Thymus (tissue), 11 donors: ENCODE measurements at regions not wholly inside any gene's neighbourhood (a gene's known extent, or its start where the extent isn't known, plus 50 kb on each side); places are given as distances from the start of the nearest gene placed in this dataset.

ENCODE experiments used
- DNase-seq, 9 donors: peaks; one replicate each; pipeline ENCODE4 v3.0.0-alpha.2; 2013; ENCODE audit warnings: low spot score in 9 of 9, low read depth in 6 of 9, missing footprints in 1 of 9
- H3K27ac ChIP-seq, 2 donors: one replicate each; pipeline ENCODE4 v1.5.1; 2013; ENCODE audit warnings: control low read depth in 1 of 2, low read depth in 1 of 2, low read length in 1 of 2, mild to moderate bottlenecking in 1 of 2, moderate library complexity in 1 of 2
- H3K27me3 ChIP-seq, 2 donors: one replicate each; pipeline ENCODE4 v1.5.1; 2013; ENCODE audit warnings: low read length in 1 of 2; ENCODE audit not compliant: control insufficient read depth in 2 of 2, insufficient read depth in 1 of 2
- H3K36me3 ChIP-seq, 2 donors: one replicate each; pipeline ENCODE4 v1.5.1; 2013; ENCODE audit warnings: low read length in 1 of 2, mild to moderate bottlenecking in 1 of 2, moderate library complexity in 1 of 2; ENCODE audit not compliant: control insufficient read depth in 2 of 2, insufficient read depth in 2 of 2
- H3K4me1 ChIP-seq, 2 donors: one replicate each; pipeline ENCODE4 v1.5.1; 2013; ENCODE audit warnings: low read length in 2 of 2; ENCODE audit not compliant: control insufficient read depth in 2 of 2, insufficient read depth in 2 of 2
- H3K4me3 ChIP-seq, 2 donors: one replicate each; pipeline ENCODE4 v1.5.1; 2013; ENCODE audit warnings: low read length in 2 of 2, control low read depth in 1 of 2, mild to moderate bottlenecking in 1 of 2
- H3K9me3 ChIP-seq, 2 donors: one replicate each; pipeline ENCODE4 v1.5.1; 2013; ENCODE audit warnings: low read length in 1 of 2, mild to moderate bottlenecking in 1 of 2; ENCODE audit not compliant: control insufficient read depth in 2 of 2, insufficient read depth in 1 of 2
- WGBS: extraction: QIAGEN DNeasy Blood & Tissue Kit; methylation state at CpG from one replicate; pipeline ENCODE4 v1.1.7; 2013; 5-methylcytosine and 5-hydroxymethylcytosine counted together
- donor health status: healthy.

GRCh38 chr2:163490281-163490680 lies 245.5 kb downstream of the FIGN start:
- H3K27ac ChIP-seq, result no peak overlapping the region
- WGBS, result 90% methylated on average over 3 of the region's 3 CpGs
- H3K9me3 ChIP-seq, result no peaks in the 10 kb centered on the region
- no peaks in the 10 kb centered on the region for H3K27me3 ChIP-seq
- no peak overlapping the region for H3K4me3 ChIP-seq
- H3K36me3 ChIP-seq, result no peaks in the 10 kb centered on the region
- no peak for DNase-seq
- no peaks in the 10 kb centered on the region for H3K4me1 ChIP-seq

- Histone ChIP-seq H3K4me3 (no peak overlapping the region), H3K27me3 (no peaks in the 10 kb centered on the region), H3K4me1 (no peaks in the 10 kb centered on the region), H3K9me3 (no peaks in the 10 kb centered on the region), H3K36me3 (no peaks in the 10 kb centered on the region), H3K27ac (no peak overlapping the region)
- no peak for DNase-seq
These were observed 254.3 kb downstream of the FIGN start for GRCh38 chr2:163481515-163481914.

GRCh38 chr2:163479599-163479998 lies 256.2 kb downstream of the FIGN start:
- no peaks in the 10 kb centered on the region for H3K27me3 ChIP-seq

GRCh38 chr2:163475815-163476214 lies 260.0 kb downstream of the FIGN start:
- 94% methylated on average over 3 of the region's 3 CpGs for WGBS
- DNase-seq, result no peak
- no peaks in the 10 kb centered on the region for H3K9me3 ChIP-seq
- H3K4me3 ChIP-seq, result no peak overlapping the region
- no peaks in the 10 kb centered on the region for H3K4me1 ChIP-seq
- H3K27me3 ChIP-seq, result no peaks in the 10 kb centered on the region
- H3K36me3 ChIP-seq, result no peaks in the 10 kb centered on the region
- no peak overlapping the region for H3K27ac ChIP-seq

More at GRCh38 chr2:163479599-163479998, 256.2 kb downstream of the FIGN start:
- 88% methylated on average over 9 of the region's 9 CpGs for WGBS
- Histone ChIP-seq H3K36me3 (no peaks in the 10 kb centered on the region), H3K4me1 (no peaks in the 10 kb centered on the region), H3K27ac (no peak overlapping the region), H3K4me3 (no peak overlapping the region), H3K9me3 (no peaks in the 10 kb centered on the region)
- DNase-seq, result no peak

GRCh38 chr2:163474889-163475288 lies 260.9 kb downstream of the FIGN start:
- Histone ChIP-seq H3K9me3 (no peaks in the 10 kb centered on the region), H3K36me3 (no peaks in the 10 kb centered on the region), H3K27ac (no peak overlapping the region), H3K27me3 (no peaks in the 10 kb centered on the region), H3K4me1 (no peaks in the 10 kb centered on the region), H3K4me3 (no peak overlapping the region)
- WGBS, result 85% methylated on average over 4 of the region's 4 CpGs
- no peak for DNase-seq

GRCh38 chr2:163474319-163474744 lies 261.5 kb downstream of the FIGN start:
- no peaks in the 10 kb centered on the region for H3K9me3 ChIP-seq
- H3K4me3 ChIP-seq, result no peak overlapping the region
- no peaks in the 10 kb centered on the region for H3K36me3 ChIP-seq
- H3K4me1 ChIP-seq, result no peaks in the 10 kb centered on the region
- H3K27ac ChIP-seq, result no peak overlapping the region
- 86% methylated on average over 4 of the region's 4 CpGs for WGBS
- DNase-seq, result no peak
- H3K27me3 ChIP-seq, result no peaks in the 10 kb centered on the region

GRCh38 chr2:163471947-163472346 lies 263.9 kb downstream of the FIGN start:
- no peak overlapping the region for H3K4me3 ChIP-seq
- DNase-seq, result no peak
- 40% methylated on average over 1 of the region's 1 CpG for WGBS
- H3K4me1 ChIP-seq, result no peaks in the 10 kb centered on the region
- no peak overlapping the region for H3K27ac ChIP-seq
- H3K27me3 ChIP-seq, result no peaks in the 10 kb centered on the region
- no peaks in the 10 kb centered on the region for H3K9me3 ChIP-seq
- H3K36me3 ChIP-seq, result no peaks in the 10 kb centered on the region

GRCh38 chr2:163469561-163469962 lies 266.2 kb downstream of the FIGN start:
- DNase-seq, result no peak
- Histone ChIP-seq H3K36me3 (no peaks in the 10 kb centered on the region), H3K27me3 (no peaks in the 10 kb centered on the region), H3K4me3 (no peak overlapping the region), H3K9me3 (no peaks in the 10 kb centered on the region), H3K27ac (no peak overlapping the region), H3K4me1 (no peaks in the 10 kb centered on the region)
- 42% methylated on average over 3 of the region's 3 CpGs for WGBS

GRCh38 chr2:163467251-163467630 lies 268.6 kb downstream of the FIGN start:
- no peaks in the 10 kb centered on the region for H3K9me3 ChIP-seq
- no peak for DNase-seq
- no peaks in the 10 kb centered on the region for H3K4me1 ChIP-seq
- H3K36me3 ChIP-seq, result no peaks in the 10 kb centered on the region
- H3K27ac ChIP-seq, result no peak overlapping the region
- WGBS, result 95% methylated on average over 10 of the region's 10 CpGs
- no peak overlapping the region for H3K4me3 ChIP-seq
- no peaks in the 10 kb centered on the region for H3K27me3 ChIP-seq
